ENCODE measurements at regions not wholly inside any gene's neighbourhood (a gene's known extent, or its start where the extent isn't known, plus 50 kb on each side); places are given as distances from the start of the nearest gene placed in this dataset.

GRCh38 chr12:131350943-131351318 is 360.0 kb upstream of the SFSWAP start:
- H3K4me2 ChIP-seq (ENCODE audit: low read length) = no peak overlapping the region
- no peaks in the 10 kb centered on the region for H3K9me2 ChIP-seq (ENCODE audit: insufficient read depth, low read length)
- H3K79me2 ChIP-seq (replicated peaks; ENCODE audit: insufficient read depth, low read length) = no peaks in the 10 kb centered on the region
- H3F3A ChIP-seq (ENCODE audit: insufficient read depth, low read length, poor library complexity, severe bottlenecking) = no peaks in the 10 kb centered on the region
- H3K4me3 ChIP-seq (ENCODE audit: low read length) = no peak overlapping the region
- H3K9me3 ChIP-seq (ENCODE audit: low read length) = no peaks in the 10 kb centered on the region
- no peak for TF ChIP-seq TAF1 (IDR thresholded peaks at IDR 0.05; ENCODE audit: low read depth)
- no peak for TF ChIP-seq EZH2 (IDR thresholded peaks at IDR 0.05; ENCODE audit: borderline replicate concordance, insufficient read depth, low read length, poor library complexity, severe bottlenecking)
- TF ChIP-seq POLR2AphosphoS5 (IDR thresholded peaks at IDR 0.05) = no peak
- no peak for TF ChIP-seq SMC3 (conservative IDR thresholded peaks at IDR 0.05; ENCODE audit: poor library complexity)
- TF ChIP-seq REST (IDR thresholded peaks at IDR 0.05; ENCODE audit: borderline replicate concordance) = no peak
- TF ChIP-seq MXI1 (conservative IDR thresholded peaks at IDR 0.05; ENCODE audit: poor library complexity, severe bottlenecking) = no peak
- TF ChIP-seq RAD21 (conservative IDR thresholded peaks at IDR 0.05) = no peak
- TF ChIP-seq EP300 (conservative IDR thresholded peaks at IDR 0.05; ENCODE audit: poor library complexity, severe bottlenecking) = no peak
- TF ChIP-seq, protein P1, sequence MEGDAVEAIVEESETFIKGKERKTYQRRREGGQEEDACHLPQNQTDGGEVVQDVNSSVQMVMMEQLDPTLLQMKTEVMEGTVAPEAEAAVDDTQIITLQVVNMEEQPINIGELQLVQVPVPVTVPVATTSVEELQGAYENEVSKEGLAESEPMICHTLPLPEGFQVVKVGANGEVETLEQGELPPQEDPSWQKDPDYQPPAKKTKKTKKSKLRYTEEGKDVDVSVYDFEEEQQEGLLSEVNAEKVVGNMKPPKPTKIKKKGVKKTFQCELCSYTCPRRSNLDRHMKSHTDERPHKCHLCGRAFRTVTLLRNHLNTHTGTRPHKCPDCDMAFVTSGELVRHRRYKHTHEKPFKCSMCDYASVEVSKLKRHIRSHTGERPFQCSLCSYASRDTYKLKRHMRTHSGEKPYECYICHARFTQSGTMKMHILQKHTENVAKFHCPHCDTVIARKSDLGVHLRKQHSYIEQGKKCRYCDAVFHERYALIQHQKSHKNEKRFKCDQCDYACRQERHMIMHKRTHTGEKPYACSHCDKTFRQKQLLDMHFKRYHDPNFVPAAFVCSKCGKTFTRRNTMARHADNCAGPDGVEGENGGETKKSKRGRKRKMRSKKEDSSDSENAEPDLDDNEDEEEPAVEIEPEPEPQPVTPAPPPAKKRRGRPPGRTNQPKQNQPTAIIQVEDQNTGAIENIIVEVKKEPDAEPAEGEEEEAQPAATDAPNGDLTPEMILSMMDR (IDR thresholded peaks at IDR 0.05; ENCODE audit: poor library complexity, severe bottlenecking) = no peak
- no peak overlapping the region for H3K27ac ChIP-seq (ENCODE audit: low read length)
- no peaks in the 10 kb centered on the region for H3K36me3 ChIP-seq (ENCODE audit: insufficient read depth, low read length)
- no peak overlapping the region for H2AFZ ChIP-seq (ENCODE audit: low read depth, low read length)
- no peak overlapping the region for H3K9ac ChIP-seq (ENCODE audit: low read length)
- H4K20me1 ChIP-seq (ENCODE audit: insufficient read depth) = no peaks in the 10 kb centered on the region
- H3K27me3 ChIP-seq (ENCODE audit: insufficient read depth, low read depth, low read length) = no peaks in the 10 kb centered on the region

DNA sequence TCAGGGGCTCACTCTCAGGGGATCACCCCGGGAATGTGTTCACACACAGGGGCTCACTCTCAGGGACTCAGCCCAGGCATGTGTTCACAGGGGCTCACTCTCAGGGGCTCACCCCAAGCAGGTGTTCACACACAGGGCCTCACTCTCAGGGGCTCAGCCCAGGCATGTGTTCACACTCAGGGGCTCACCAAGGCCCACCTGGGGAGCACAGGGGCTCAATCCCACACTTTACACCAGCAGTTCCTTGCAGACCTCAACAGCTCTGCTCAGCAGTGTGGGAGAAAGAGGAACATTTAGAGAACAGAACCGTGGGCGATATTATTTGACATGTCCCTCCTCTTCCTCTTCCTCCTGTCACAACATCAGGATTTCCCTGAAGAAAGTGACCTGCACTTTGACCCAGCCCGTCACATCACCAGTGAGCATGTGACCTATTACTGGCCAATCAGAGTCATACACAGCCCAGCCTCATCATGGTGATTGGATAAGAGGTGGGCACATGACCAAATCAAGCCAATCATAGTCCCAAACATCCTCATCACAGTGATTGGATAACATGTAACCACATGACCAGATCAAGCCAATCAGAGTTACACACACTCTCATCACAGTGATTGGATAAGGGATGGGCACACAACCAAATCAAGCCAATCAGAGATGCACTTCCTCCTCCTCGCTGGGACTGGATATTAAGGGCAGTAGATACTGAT is 359.4 kb upstream of the SFSWAP start:
- no peaks in the 10 kb centered on the region for H4K20me1 ChIP-seq (ENCODE audit: insufficient read depth)
- H3K27ac ChIP-seq (ENCODE audit: low read length) = no peak overlapping the region

More for the DNA sequence above, 359.4 kb upstream of the SFSWAP start:
- TF ChIP-seq, protein P1 (IDR thresholded peaks at IDR 0.05; ENCODE audit: poor library complexity, severe bottlenecking) = no peak
- TF ChIP-seq RAD21 (conservative IDR thresholded peaks at IDR 0.05) (no peak), SMC3 (conservative IDR thresholded peaks at IDR 0.05; ENCODE audit: poor library complexity) (no peak)
- Histone ChIP-seq H3K79me2 (replicated peaks; ENCODE audit: insufficient read depth, low read length) (no peaks in the 10 kb centered on the region), H3K9ac (ENCODE audit: low read length) (no peak overlapping the region), H2AFZ (ENCODE audit: low read depth, low read length) (no peak overlapping the region), H3F3A (ENCODE audit: insufficient read depth, low read length, poor library complexity, severe bottlenecking) (no peaks in the 10 kb centered on the region), H3K36me3 (ENCODE audit: insufficient read depth, low read length) (no peaks in the 10 kb centered on the region), H3K9me2 (ENCODE audit: insufficient read depth, low read length) (no peaks in the 10 kb centered on the region), H3K27me3 (ENCODE audit: insufficient read depth, low read depth, low read length) (no peaks in the 10 kb centered on the region), H3K4me3 (ENCODE audit: low read length) (no peak overlapping the region), H3K4me2 (ENCODE audit: low read length) (no peak overlapping the region), H3K9me3 (ENCODE audit: low read length) (no peaks in the 10 kb centered on the region)

Measured in neural cell (in vitro differentiated cells).